ENCODE measurements at regions not wholly inside any gene's neighbourhood (a gene's known extent, or its start where the extent isn't known, plus 50 kb on each side); places are given as distances from the start of the nearest gene placed in this dataset.

DNA sequence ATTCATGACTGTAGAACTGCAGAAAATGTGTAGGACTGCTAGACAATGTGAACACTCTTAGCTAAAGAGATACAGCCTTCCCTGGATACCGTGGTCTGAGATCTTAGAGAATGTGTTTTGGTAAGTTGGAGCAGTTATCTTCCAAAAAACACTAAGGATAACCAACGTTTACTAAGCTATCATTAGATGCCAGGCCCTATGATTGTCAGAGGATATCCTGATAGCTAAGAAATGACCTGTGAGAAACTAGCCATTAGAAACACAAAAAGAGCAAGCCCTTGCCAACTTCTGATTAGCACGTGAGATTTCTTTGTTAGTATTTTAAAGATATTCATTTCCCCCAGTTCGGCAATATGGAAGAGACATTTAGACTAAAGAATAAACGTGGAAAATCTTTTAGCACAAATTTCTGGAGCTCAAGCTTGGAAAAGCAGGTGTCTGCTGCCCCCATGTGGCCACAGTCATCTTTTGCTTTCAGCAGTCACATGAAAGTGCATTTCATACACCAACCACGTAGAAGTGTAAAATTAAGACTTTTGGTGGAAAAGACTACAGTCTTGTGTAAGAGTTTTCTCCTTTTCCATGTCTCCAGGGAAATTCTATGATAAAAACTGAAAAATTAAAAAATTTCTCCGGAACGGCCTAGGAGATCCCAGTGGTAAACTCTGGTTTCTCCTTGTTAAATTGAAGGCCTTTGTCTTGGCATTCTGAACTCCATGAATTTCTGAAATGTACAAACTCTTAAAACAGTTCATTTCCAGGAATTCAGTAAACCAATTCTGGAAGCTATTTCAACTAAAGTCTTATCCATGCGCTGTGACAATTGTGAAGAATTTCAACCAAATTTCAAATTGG, 136.4 kb downstream of the ZNF674 start:
- Histone ChIP-seq H3K9ac (ENCODE audit: low read depth in 2 of 2, low read length in 2 of 2) (no peak overlapping the region), H3K36me3 (no peaks in the 10 kb centered on the region), H3K27me3 (no peaks in the 10 kb centered on the region), H3K9me3 (no peaks in the 10 kb centered on the region), H3K4me1 (no peaks in the 10 kb centered on the region), H3K27ac (no peak overlapping the region), H3K4me3 (no peak overlapping the region)
- intact Hi-C loops (cut with DNase I), result loop anchor here (10.0 kb wide), 1 partner anchor 884 kb away; no protein-coding TSS in a partner anchor
- DNase-seq, result peak; percentile 75
- TF ChIP-seq, protein P1, sequence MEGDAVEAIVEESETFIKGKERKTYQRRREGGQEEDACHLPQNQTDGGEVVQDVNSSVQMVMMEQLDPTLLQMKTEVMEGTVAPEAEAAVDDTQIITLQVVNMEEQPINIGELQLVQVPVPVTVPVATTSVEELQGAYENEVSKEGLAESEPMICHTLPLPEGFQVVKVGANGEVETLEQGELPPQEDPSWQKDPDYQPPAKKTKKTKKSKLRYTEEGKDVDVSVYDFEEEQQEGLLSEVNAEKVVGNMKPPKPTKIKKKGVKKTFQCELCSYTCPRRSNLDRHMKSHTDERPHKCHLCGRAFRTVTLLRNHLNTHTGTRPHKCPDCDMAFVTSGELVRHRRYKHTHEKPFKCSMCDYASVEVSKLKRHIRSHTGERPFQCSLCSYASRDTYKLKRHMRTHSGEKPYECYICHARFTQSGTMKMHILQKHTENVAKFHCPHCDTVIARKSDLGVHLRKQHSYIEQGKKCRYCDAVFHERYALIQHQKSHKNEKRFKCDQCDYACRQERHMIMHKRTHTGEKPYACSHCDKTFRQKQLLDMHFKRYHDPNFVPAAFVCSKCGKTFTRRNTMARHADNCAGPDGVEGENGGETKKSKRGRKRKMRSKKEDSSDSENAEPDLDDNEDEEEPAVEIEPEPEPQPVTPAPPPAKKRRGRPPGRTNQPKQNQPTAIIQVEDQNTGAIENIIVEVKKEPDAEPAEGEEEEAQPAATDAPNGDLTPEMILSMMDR (IDR thresholded peaks at IDR 0.05), result peak; percentile 70

DNA sequence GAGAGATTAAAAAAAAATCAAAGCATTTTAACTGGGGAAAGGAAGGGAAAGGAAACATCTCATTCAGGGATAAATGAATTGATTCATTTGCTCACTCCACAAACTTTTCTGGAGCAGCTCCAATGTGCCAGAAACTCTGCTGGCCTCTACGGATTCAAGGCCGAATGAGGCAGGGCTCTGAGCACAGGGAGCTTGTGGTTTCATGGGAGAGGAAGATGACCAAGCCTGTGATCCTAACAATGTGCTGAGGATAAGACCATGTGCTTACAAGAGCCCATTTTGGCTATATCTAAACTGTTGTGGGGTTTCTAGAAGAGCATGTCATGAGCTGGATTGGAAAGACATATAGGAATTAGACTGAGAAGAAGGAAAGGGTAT, 137.5 kb downstream of the ZNF674 start:
- Histone ChIP-seq H3K36me3 (no peaks in the 10 kb centered on the region), H3K27me3 (no peaks in the 10 kb centered on the region), H3K9ac (ENCODE audit: low read depth in 2 of 2, low read length in 2 of 2) (no peak overlapping the region), H3K27ac (no peak overlapping the region), H3K4me3 (no peak overlapping the region), H3K4me1 (no peaks in the 10 kb centered on the region), H3K9me3 (no peaks in the 10 kb centered on the region)
- TF ChIP-seq, protein P1 (IDR thresholded peaks at IDR 0.05), result no peak
- intact Hi-C loops (cut with DNase I), result loop anchor here (10.0 kb wide), 1 partner anchor 883 kb away; no protein-coding TSS in a partner anchor
- no peak for DNase-seq

DNA sequence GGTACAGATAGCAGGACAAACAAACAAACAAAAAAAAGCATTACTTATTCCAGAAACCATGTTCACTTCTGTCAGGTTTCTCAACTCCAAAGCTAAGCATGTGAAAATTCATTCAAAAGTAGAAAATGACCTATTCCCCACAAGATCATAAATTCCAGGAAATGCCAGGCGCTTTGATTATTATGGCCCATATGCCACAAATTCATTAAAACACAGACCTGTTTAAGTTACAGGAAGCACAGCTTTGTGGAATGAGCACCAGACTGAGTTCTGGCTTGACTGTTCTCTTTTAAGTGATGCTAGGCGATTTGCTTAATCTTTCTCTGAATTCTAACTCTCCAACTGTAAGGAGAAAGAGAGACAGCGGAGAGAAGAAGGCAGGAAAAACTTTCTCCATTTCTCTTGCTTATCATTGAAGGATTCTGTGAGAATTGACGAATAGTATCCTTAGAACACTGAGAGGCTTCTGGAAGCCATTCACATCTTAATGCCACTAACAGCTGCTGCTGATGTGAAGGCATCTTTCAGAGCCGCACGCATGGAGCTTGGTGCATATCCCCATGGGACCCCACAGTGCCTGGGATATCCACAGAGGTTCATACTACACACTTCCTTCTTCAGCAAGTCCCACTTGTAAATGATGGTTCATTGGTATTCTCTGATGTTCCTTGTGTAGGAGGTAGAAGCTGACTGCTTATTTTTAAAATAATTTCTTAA, 138.0 kb downstream of the ZNF674 start:
- H3K4me1 ChIP-seq, result no peaks in the 10 kb centered on the region
- H3K36me3 ChIP-seq, result no peaks in the 10 kb centered on the region
- H3K27ac ChIP-seq, result no peak overlapping the region
- DNase-seq, result no peak
- intact Hi-C loops (cut with DNase I), result loop anchor here (10.0 kb wide), 1 partner anchor 882 kb away; no protein-coding TSS in a partner anchor
- no peak overlapping the region for H3K4me3 ChIP-seq
- TF ChIP-seq, protein P1 (IDR thresholded peaks at IDR 0.05), result no peak
- no peak overlapping the region for H3K9ac ChIP-seq (ENCODE audit: low read depth in 2 of 2, low read length in 2 of 2)
- no peaks in the 10 kb centered on the region for H3K27me3 ChIP-seq
- H3K9me3 ChIP-seq, result no peaks in the 10 kb centered on the region

DNA sequence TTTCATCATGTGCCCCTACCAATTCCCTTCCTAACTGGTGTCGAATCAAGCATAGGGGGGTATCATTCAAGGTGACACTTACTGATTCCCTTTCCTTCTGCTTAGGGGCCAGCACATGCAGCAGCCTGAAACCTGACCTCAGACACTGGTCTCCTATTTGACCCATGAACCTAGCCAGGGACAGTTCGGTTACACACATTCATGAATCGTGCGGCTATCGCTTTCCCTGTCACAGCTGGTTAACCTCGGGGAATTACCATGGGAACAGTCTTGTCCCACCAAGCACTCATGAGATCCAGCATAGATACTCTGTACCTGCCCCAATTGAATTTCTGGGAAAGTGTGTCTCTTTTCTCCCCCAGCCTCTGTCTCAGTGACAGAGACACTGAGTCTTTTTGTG, 140.4 kb downstream of the ZNF674 start:
- TF ChIP-seq, protein P1 (IDR thresholded peaks at IDR 0.05), result no peak
- H3K27me3 ChIP-seq, result no peaks in the 10 kb centered on the region
- H3K4me3 ChIP-seq, result no peak overlapping the region
- no peak overlapping the region for H3K27ac ChIP-seq
- no peaks in the 10 kb centered on the region for H3K4me1 ChIP-seq
- intact Hi-C loops (cut with DNase I), result loop anchor here (10.0 kb wide), 1 partner anchor 880 kb away; no protein-coding TSS in a partner anchor
- no peak for DNase-seq
- no peak overlapping the region for H3K9ac ChIP-seq (ENCODE audit: low read depth in 2 of 2, low read length in 2 of 2)
- no peaks in the 10 kb centered on the region for H3K36me3 ChIP-seq
- no peaks in the 10 kb centered on the region for H3K9me3 ChIP-seq

DNA sequence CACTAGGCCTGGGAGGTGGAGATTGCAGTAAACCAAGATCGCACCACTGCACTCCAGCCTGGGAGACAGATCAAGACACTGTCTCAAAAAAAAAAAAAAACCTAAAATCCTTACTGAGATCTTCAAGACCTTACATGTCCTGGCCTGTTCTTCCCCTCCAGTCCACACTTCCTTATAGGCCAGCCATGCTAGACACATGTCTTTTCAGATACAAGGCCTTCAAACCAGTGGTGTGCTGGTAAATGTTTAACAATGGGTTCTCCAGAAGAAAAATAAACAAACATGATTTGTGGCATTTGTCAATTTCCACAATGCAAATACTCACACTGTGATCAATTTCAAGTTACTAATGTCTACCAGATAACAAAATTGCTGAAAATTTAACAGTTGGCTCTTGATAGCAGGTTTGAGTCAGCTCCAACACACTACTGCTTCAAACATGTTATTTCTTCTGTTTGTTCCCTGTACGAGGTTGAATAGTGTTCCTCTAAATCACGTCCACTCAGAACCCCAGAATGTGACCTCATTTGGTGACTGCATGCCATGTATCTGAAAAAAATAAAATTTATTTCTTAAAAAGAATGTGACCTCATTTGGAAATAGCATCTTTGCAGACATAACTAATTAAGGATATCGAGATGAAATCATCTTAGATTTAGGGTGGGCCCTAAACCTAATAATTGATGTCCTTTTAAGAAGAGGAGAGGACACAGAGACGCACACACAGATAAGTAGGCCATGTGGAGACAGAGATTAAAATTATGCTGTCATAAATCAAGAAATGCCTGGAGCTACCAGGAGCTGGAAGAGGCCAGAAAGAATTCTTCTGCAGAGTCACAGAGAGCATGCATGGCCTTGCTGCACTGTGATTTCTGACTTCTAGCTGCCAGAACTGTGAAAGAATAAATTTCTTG, 144.4 kb downstream of the ZNF674 start:
- H3K27me3 ChIP-seq, result no peaks in the 10 kb centered on the region

More for the DNA sequence above, 144.4 kb downstream of the ZNF674 start:
- Histone ChIP-seq H3K36me3 (no peaks in the 10 kb centered on the region), H3K9me3 (no peaks in the 10 kb centered on the region), H3K9ac (ENCODE audit: low read depth in 2 of 2, low read length in 2 of 2) (no peak overlapping the region), H3K4me1 (no peaks in the 10 kb centered on the region), H3K4me3 (no peak overlapping the region), H3K27ac (no peak overlapping the region)
- intact Hi-C loops (cut with DNase I), result loop anchor here (10.0 kb wide), 1 partner anchor 876 kb away; no protein-coding TSS in a partner anchor
- TF ChIP-seq, protein P1 (IDR thresholded peaks at IDR 0.05), result no peak
- DNase-seq, result no peak

Data from colonic mucosa (tissue), 4 donors.